NCI-H2107 (cell line): ENCODE measurements at regions not wholly inside any gene's neighbourhood (a gene's known extent, or its start where the extent isn't known, plus 50 kb on each side); places are given as distances from the start of the nearest gene placed in this dataset.

Source experiments
- DNase-seq: peaks from one replicate; lab custom pipeline; 2025; lab: John Stamatoyannopoulos, UW

DNA sequence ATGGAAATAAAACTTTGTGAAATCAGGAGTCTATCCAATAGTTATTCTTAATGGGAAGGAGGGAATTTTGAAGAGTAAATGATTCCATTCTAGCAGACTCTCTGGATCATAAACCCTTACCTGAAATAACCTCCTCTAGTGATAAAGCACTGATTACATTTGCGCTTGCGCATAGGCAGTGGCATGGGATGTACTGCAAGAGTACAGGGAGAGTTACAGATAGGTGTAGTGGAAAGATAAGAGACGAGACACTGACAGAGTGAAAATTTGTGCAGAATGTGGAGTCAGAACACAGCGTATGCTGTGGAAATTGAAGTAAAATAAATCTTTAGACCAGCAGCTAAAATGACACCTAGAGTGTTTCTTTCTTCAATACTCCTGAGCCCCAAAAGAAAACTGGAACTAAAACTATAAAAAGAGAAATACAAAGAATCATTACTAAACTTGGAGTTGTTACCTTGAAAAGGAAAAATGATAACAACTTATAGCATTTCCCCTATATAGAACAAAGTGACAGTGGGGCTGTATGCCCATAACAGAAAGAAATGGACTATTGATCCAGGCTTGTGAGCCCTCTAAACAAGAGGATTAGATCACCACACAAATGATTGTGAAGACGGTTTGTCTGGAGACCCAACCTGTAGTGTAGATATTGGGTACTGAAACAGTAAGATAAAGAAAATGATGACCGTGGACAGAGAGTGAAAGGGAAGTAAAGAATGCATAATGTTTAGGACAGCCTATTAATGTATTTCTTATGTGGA, 1471.2 kb upstream of the NUDT12 start:
- no peak for DNase-seq

- no peak for DNase-seq
Observed at GRCh38 chr5:105032917-105033316, 1470.3 kb upstream of the NUDT12 start.

GRCh38 chr5:105030153-105030552, 1467.6 kb upstream of the NUDT12 start:
- no peak for DNase-seq

DNA sequence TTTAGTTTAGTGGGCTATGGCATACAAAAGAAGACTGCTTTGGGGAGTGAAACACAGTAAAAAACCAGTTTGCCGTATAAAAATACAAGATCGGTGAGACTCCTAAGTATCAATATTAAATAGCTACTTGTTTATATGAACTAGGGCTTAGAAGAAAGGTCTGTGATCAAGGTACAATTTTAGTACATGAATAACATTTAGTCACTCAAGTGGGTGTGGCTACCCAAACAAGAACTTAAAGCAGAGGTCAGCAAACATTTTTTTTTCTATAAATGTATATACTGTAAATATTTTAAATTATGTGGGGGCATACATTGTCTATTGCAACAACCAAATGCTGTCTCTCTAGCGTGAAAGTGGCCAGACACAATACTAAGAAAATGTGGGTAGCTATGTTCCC, 1452.5 kb upstream of the NUDT12 start:
- no peak for DNase-seq

DNA sequence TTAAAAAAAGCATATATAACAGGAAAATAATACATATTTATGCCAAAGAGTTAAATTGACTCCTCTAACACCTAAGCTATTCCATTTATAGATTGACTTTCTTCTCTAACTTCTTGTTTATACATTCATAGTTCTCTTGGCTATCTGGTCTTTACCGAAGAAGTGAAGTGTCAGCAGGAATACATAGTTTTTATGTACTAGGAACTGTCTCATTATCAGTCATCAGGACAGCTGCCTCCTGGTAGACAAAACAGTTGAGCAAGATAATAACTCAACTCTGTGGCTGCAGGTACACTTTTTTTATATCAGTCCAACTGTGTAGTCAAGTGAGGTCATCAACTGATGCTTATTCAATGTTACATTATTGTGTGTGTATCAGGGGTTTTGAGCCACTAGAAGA, 1436.0 kb upstream of the NUDT12 start:
- no peak for DNase-seq

DNA sequence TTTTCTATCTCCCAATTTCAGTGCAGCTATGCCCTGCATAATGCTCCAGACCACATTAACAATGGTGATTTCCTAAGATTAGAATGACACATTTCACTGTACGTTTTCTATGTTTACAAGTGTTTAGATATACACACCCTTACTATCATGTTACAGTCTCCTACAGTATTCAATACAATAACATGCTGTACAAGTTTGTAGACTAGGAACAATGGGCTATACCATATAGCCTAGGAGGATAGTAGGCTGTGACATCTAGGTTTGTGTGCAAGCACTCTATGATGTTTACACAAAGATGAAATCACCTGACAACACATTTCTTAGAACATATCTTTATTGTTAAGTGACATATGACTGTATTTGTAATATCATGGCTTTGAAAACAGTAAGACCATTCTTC, 1435.6 kb upstream of the NUDT12 start:
- DNase-seq, result no peak

DNA sequence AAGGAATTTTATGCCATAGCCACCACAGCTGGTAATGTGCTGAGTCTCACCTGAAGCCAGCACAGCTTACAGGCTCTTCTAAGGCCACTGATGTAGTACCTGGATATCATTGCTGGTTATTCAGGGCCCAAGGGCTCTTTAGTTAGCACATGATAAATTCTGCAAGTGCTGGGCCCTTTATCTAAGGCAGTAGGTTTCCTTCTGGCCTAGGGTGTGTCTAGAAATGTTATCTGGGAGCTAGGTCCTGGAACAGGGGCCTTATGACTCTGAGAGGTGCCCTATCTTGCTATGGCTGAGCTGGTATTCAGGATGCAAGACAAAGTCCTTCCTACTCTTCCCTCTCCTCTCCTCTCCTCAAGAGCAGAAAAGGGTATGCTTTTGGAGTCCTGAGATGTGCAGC, 1424.5 kb upstream of the NUDT12 start:
- no peak for DNase-seq

GRCh38 chr5:104977529-104977928, 1414.9 kb upstream of the NUDT12 start:
- DNase-seq, result no peak

- no peak for DNase-seq
Observed at GRCh38 chr5:104967806-104968410, 1405.3 kb upstream of the NUDT12 start.

DNA sequence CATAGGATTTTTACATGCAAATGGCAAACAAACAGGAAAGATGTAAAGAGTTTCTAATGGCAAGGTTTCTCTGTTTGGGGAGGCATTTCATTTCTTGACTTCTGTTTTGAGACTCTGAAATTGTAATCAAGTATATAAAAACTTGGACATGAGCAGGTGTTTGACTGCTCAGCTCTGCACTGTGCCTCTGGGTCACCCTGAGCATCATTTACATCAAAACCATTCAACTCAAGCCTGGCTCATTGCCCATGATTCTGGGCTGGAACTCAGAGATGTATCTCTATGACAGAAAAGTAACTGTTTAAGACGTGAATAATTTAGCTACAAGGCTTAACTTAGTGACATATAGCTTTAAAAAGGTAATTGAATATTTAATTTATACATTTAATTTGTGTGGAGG, 1402.4 kb upstream of the NUDT12 start:
- DNase-seq, result no peak

- DNase-seq, result no peak
Observed at GRCh38 chr5:104955479-104955878, 1392.9 kb upstream of the NUDT12 start.

- DNase-seq, result no peak
Observed at GRCh38 chr5:104952876-104953275, 1390.3 kb upstream of the NUDT12 start.

DNA sequence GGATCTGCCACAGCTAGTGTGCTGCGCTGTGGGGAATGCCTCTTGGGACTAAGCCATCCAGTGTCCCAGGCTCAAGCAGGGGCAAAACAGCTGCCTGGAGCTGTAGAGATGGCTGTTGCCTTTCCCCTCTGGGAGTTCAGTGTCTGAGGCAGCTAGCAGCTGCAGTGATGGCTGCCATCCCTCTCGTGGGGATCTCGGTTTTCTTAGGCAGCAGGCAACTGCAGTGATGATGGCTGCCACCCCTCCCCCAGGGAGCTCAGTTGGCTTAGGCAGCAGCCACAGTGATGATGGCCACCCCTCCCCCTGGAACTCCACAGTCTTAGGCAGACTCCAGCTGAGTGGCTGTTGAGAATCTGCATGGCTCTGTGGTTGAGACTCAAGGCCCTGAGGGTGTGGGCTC, 1389.2 kb upstream of the NUDT12 start:
- DNase-seq, result no peak

- no peak for DNase-seq
Observed at GRCh38 chr5:104947076-104947475, 1384.5 kb upstream of the NUDT12 start.

GRCh38 chr5:104942735-104943134, 1380.1 kb upstream of the NUDT12 start:
- DNase-seq, result no peak

- DNase-seq, result no peak
Observed at GRCh38 chr5:104941030-104941645, 1378.5 kb upstream of the NUDT12 start.

GRCh38 chr5:104937598-104937997, 1375.0 kb upstream of the NUDT12 start:
- DNase-seq, result no peak

DNA sequence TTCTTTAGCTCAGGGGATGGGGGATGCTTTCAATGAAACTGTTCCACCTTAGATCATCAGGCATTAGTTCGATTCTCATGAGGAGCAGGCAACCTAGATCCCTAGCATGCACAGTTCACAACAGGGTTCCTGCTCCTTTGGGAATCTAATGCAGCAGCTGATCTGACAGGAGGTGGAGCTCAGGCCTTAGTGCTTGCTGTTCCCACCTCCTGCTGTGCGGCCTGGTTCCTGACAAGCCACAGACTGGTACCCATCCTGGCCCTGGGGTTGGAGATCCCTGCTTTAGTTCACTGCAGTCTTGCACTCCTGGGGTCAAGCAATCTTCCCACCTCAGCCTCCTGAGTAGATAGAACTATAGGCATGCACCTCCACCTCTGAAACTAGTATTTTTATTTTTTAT, 1369.8 kb upstream of the NUDT12 start:
- no peak for DNase-seq

- DNase-seq, result no peak
Observed at GRCh38 chr5:104928906-104929520, 1366.4 kb upstream of the NUDT12 start.

GRCh38 chr5:104915226-104915625, 1352.6 kb upstream of the NUDT12 start:
- DNase-seq, result no peak

DNA sequence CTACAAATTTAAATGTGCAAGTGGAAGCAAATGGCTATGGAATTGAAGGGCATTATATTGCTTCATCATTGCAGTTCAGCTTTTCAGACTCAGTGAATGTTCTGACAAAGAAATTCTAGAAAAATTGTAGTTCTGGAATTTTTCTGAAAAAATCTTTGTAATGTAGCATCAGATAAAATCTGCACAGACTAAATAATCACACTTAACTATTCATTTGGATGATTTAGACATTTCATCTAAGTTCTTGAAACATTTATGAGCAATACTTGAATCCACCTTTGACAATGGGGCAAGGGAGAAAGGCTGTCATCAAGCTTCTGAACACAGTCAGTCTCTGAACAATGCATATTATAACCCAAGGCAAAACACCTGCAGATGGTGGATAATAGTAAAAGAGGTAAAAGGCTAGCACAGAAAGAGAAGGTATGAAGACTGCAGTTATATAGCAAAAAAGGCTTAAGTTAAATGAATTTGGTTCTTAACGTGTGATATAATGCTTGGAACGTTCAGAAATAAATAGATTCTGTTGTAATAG, 1352.0 kb upstream of the NUDT12 start:
- DNase-seq, result no peak

GRCh38 chr5:104913841-104914281, 1351.3 kb upstream of the NUDT12 start:
- DNase-seq, result no peak

GRCh38 chr5:104909803-104910202, 1347.2 kb upstream of the NUDT12 start:
- DNase-seq, result no peak
